Lung microvascular endothelial cell (primary cell): ENCODE measurements at regions not wholly inside any gene's neighbourhood (a gene's known extent, or its start where the extent isn't known, plus 50 kb on each side); places are given as distances from the start of the nearest gene placed in this dataset.
"Not testable (repeated sequence)": the region's sequence is repeated elsewhere in the genome, so short reads cannot be mapped to it uniquely, and the experiment has no call there.

Experiments used
- DNase-seq, 2 donors: peaks; one replicate each; pipeline versions ENCODE4 v3.0.0 to v3.0.0-alpha.2; 2010; ENCODE audit warnings: low read depth in 2 of 2

DNA sequence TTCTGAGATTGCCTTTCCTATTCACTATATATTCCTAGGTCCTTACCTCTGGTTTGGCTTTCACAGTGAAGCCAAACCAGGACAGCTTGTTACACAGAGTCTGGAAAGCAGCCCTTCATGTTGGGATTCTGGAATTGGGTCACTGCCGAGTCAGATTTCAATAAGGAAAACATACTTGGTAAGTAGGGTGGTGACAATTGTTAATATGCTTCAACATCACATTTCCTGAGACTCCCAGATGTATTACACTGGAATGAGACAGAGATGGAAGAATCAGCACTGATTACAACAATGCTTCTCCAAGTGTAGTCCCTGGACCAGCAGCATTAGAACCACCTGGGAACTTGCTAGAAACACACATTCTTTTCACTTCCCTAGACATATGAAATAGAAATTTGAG lies 268.9 kb upstream of the SEMA3C start:
- DNase-seq: no peak

GRCh38 chr7:81186691-81187090 lies 267.8 kb upstream of the SEMA3C start:
- DNase-seq: no peak

GRCh38 chr7:81185072-81185471 lies 266.2 kb upstream of the SEMA3C start:
- no peak for DNase-seq

DNA sequence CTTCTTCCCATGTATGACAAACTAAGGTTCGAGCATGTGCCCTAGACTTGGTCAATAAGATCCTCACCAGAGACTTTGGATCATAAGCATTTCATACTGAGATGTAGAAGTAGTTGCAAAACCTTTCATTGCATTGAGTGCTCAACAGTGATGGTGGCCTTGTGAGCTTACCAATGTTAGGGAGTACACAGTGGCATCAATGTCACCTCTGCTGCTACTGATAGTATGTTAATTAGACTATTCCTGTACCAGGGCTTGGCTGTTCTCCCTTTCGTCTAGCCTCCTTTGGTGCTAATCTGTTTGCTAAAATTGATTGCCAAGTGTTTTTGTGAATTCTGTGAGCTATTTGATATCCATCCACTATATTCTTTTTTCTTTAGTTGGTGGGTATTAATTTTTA lies 264.5 kb upstream of the SEMA3C start:
- DNase-seq: no peak

DNA sequence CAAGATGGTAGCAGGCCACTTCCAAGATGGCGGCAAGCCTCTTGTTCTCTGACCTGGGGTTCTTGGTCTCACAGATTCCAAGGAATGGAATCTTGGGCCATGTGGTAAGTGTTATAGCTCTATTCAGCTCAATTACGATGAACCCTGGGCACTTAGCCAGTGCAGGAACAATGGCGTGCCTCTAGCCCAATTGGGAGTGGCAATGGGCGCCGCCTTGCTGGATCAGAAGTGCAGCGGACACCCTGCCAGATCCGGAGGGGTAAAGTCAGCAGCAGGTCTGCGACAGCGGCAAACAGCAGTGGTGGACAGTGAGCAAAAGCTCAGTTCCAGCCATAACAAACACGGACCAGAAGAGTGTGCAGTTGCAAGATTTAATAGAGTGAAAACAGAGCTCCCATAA lies 263.2 kb upstream of the SEMA3C start:
- DNase-seq: not testable (repeated sequence)

- DNase-seq: no peak
These were observed 262.2 kb upstream of the SEMA3C start for GRCh38 chr7:81181066-81181465.

DNA sequence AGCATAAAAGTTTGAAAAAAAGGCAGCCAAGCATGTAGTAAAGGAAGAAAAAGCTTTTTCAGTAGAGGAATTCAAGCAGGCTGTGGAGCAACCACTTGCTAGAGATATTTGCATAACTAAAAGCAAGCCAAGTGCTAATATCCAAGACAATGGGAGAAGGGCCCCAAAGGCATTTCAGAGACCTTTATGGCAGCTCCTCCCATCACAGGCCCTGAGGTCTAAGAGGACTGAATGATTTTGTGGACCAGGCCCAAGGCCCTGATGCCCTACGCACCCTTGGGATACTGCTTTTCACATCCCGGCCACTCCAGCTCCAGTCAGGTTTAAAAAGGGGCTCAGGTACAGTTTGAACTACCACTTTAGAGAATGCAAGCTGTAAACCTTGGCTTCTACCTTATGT lies 261.7 kb upstream of the SEMA3C start:
- no peak for DNase-seq

DNA sequence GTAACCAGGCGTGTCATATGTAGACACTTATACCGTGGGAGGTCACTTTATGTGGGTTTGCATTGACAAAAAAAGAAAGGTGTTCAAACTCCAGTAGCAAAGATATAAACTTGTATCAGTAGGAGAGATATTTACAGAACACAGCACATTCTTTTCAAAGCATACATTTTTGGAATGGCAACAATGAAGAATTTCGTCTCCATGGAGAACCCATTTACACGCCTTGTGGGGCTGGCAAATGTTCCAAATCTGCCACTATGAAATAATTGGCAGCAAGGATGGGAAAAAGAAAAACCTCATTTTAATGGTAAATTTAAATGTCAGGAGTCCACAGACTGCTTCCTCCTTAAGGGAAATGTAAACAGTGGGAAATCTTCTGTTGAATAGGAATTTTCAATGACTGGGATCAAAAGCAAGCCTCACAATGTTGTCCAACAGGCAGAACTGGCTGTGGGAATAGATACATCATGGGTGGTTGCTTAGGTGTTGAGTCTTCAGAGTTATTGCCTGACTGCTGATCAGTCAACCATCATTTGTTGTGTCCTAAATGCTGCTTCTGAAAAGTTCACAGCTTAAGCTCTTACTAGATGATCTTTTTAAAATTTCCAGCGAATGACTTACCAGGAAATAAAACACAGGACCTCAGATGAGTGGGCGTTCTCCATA lies 256.6 kb upstream of the SEMA3C start:
- no peak for DNase-seq

- peak in 1 of 2 donors; percentile 38 for DNase-seq
These were observed 255.0 kb upstream of the SEMA3C start for GRCh38 chr7:81173766-81174281.

- DNase-seq: no peak
These were observed 251.4 kb upstream of the SEMA3C start for GRCh38 chr7:81170291-81170690.

DNA sequence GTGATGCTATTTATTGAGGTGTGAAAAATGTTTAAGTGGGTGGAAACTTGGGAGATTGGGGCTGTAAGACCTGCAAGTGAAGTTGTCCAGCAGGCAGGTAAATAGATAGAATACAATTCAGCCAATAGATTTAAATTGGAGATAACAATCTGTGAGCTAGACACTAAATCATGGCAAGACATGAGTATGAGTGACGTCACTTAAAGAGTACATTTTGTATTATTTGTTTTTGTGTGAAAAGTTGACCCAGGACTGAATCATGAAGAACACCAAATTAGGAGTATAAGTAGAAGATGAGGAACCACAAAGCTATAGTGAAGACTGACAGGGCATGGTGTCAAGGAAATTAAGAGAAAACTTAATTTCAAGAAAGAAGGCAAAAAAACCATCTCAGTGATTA lies 249.1 kb upstream of the SEMA3C start:
- DNase-seq: no peak

GRCh38 chr7:81165070-81165469 lies 246.2 kb upstream of the SEMA3C start:
- DNase-seq: no peak

GRCh38 chr7:81162771-81163525 lies 244.1 kb upstream of the SEMA3C start:
- no peak for DNase-seq

GRCh38 chr7:81162234-81162633 lies 243.4 kb upstream of the SEMA3C start:
- no peak for DNase-seq

DNA sequence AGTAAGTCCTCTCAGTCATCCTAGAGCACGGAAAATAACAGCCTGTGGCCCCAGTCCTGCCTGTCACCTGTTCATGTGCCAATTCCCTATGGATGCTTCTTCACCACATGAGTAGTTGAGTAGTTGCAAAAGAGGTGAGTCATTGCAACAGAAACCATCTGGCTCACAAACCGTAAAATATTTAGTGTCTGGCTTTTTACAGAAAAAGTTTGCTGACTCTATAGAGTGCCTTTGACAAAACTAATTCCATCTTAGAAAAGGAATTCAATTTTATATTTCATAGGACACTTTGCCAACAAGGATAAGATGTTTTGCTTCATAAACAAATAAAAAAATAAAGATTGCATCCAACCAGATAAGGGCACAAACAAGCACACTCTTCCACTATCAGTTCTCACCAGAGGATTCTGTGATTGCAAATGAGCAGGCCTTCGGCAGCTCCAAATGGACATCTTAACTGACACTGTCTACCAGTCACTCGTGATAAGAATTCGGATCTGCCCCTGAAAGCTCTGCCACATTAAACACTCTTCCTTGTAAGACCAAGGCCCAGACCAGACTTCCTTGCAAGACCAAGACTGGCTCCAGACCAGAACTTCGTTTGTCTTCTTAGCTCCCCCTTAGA lies 242.7 kb upstream of the SEMA3C start:
- DNase-seq: no peak

GRCh38 chr7:81159402-81159801 lies 240.6 kb upstream of the SEMA3C start:
- DNase-seq: peak in 1 of 2 donors; percentile 7

- no peak for DNase-seq
These were observed 239.3 kb upstream of the SEMA3C start for GRCh38 chr7:81158189-81158588.

GRCh38 chr7:81155654-81156373 lies 237.0 kb upstream of the SEMA3C start:
- no peak for DNase-seq

GRCh38 chr7:81154565-81154964 lies 235.7 kb upstream of the SEMA3C start:
- DNase-seq: no peak

DNA sequence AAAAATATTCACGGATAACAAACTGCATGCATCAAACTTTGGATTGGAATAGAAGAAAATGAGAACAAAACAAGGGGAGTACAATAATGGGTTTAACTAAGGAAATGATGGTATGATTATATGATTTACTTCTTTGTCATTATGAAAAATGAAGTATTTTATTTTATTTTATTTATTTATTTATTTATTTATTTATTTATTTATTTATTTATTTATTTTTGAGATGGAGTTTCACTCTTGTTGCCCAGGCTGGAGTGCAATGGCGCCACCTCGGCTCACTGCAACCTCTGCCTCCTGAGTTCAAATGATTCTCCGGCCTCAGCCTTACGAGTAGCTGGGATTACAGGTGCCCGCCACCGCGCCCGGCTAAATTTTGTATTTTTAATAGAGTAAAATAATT lies 234.1 kb upstream of the SEMA3C start:
- not testable (repeated sequence) for DNase-seq

GRCh38 chr7:81150951-81151361 lies 232.1 kb upstream of the SEMA3C start:
- no peak for DNase-seq

DNA sequence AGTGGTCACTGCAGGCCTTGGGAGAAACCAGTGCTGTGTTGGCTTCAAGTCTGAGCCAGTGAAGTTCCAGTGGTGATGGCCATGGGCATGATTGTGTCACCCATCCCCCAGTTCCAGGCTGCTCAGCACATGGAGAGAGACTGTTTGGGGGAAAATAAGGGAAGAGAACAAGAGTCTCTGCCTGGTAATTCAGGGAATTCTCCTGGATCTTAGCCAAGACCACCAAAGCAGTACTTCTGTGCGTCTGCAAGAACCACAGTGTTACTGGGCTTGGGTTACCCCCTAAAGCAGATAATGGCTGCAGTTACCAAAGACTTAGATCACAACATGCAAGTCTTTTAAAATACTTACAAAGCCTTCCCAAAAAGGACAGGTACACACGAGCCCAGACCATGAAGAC lies 225.0 kb upstream of the SEMA3C start:
- DNase-seq: no peak
